IMR-90 (cell line): ENCODE measurements at regions not wholly inside any gene's neighbourhood (a gene's known extent, or its start where the extent isn't known, plus 50 kb on each side); places are given as distances from the start of the nearest gene placed in this dataset.

Source experiments
- CEBPB ChIP-seq: IDR thresholded peaks from 2 replicates; pipeline ENCODE4 v1.6.1; 2012; ENCODE audit warnings: low read depth, low read length, improper control_type of control experiment
- CHD1 ChIP-seq: IDR thresholded peaks from 2 replicates; pipeline ENCODE4 v1.6.1; 2012; ENCODE audit warnings: low read depth, low read length, improper control_type of control experiment
- POLR2A ChIP-seq: IDR thresholded peaks from 2 replicates; pipeline ENCODE4 v1.6.1; 2012; ENCODE audit warnings: mild to moderate bottlenecking, low read depth, low read length
- TF ChIP-seq, protein P1 (sequence below): conservative IDR thresholded peaks from 2 replicates; pipeline ENCODE4 v1.5.1; 2012; ENCODE audit warnings: mild to moderate bottlenecking, low read depth, low read length, improper control_type of control experiment

DNA sequence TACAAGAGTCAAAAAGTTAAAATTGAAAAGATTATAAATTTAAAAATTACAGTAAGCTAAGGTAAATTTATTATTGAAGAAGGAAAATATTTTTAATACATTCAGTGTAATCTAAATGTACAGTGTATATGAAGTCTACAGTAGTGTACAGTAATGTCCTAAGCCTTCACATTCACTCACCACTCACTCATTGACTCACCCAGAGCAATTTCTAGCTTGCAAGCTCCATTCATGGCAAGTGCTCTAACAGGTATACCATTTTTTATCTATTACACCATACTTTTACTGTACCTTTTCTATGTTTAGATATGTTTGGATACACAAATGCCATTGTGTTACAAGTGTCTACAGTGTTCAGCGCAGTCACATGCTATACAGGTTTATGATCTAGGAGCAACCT, 389.7 kb downstream of the RASEF start:
- TF ChIP-seq POLR2A: no peak
- no peak for TF ChIP-seq CHD1
- TF ChIP-seq CEBPB: no peak
- TF ChIP-seq, protein P1, sequence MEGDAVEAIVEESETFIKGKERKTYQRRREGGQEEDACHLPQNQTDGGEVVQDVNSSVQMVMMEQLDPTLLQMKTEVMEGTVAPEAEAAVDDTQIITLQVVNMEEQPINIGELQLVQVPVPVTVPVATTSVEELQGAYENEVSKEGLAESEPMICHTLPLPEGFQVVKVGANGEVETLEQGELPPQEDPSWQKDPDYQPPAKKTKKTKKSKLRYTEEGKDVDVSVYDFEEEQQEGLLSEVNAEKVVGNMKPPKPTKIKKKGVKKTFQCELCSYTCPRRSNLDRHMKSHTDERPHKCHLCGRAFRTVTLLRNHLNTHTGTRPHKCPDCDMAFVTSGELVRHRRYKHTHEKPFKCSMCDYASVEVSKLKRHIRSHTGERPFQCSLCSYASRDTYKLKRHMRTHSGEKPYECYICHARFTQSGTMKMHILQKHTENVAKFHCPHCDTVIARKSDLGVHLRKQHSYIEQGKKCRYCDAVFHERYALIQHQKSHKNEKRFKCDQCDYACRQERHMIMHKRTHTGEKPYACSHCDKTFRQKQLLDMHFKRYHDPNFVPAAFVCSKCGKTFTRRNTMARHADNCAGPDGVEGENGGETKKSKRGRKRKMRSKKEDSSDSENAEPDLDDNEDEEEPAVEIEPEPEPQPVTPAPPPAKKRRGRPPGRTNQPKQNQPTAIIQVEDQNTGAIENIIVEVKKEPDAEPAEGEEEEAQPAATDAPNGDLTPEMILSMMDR: no peak
